ENCODE measurements at regions not wholly inside any gene's neighbourhood (a gene's known extent, or its start where the extent isn't known, plus 50 kb on each side); places are given as distances from the start of the nearest gene placed in this dataset.

- TF ChIP-seq CTCF (IDR thresholded peaks at IDR 0.05) (no peak), POLR2A (IDR thresholded peaks at IDR 0.05) (no peak), POLR2AphosphoS5 (IDR thresholded peaks at IDR 0.05) (no peak)
These were observed 146.1 kb upstream of the GSE1 start for GRCh38 chr16:85466989-85467388.
